ENCODE measurements at regions not wholly inside any gene's neighbourhood (a gene's known extent, or its start where the extent isn't known, plus 50 kb on each side); places are given as distances from the start of the nearest gene placed in this dataset.
"Not testable (repeated sequence)": the region's sequence is repeated elsewhere in the genome, so short reads cannot be mapped to it uniquely, and the experiment has no call there.

- DNase-seq (ENCODE audit: low spot score) = no peak
- Histone ChIP-seq H3K27ac (no peak overlapping the region), H3K4me3 (no peak overlapping the region)
- TF ChIP-seq CTCF (IDR thresholded peaks at IDR 0.05) = no peak
Observed at GRCh38 chr4:135408109-135408508, 1206.5 kb upstream of the PABPC4L start.

- DNase-seq (ENCODE audit: low spot score); H3K4me3 ChIP-seq; H3K27ac ChIP-seq: not testable (repeated sequence)
Observed at GRCh38 chr4:135406597-135406996, 1205.0 kb upstream of the PABPC4L start.

- no peak overlapping the region for H3K27ac ChIP-seq
- TF ChIP-seq CTCF (IDR thresholded peaks at IDR 0.05) = no peak
- no peak for DNase-seq (ENCODE audit: low spot score)
- H3K4me3 ChIP-seq = no peak overlapping the region
Observed at GRCh38 chr4:135385830-135386581, 1184.4 kb upstream of the PABPC4L start.

- no peak for TF ChIP-seq CTCF (IDR thresholded peaks at IDR 0.05)
- H3K27ac ChIP-seq = no peak overlapping the region
- no peak overlapping the region for H3K4me3 ChIP-seq
- DNase-seq (ENCODE audit: low spot score) = no peak
Observed at GRCh38 chr4:135383356-135384288, 1182.0 kb upstream of the PABPC4L start.

GRCh38 chr4:135382280-135382959 is 1180.8 kb upstream of the PABPC4L start:
- no peak overlapping the region for H3K4me3 ChIP-seq
- DNase-seq (ENCODE audit: low spot score) = no peak
- no peak overlapping the region for H3K27ac ChIP-seq
- TF ChIP-seq CTCF (IDR thresholded peaks at IDR 0.05) = no peak

GRCh38 chr4:135372131-135372530 is 1170.5 kb upstream of the PABPC4L start:
- Histone ChIP-seq H3K4me3 (no peak overlapping the region), H3K27ac (no peak overlapping the region)
- no peak for DNase-seq (ENCODE audit: low spot score)
- TF ChIP-seq CTCF (IDR thresholded peaks at IDR 0.05) = no peak

- DNase-seq (ENCODE audit: low spot score) = no peak
- H3K27ac ChIP-seq = no peak overlapping the region
- TF ChIP-seq CTCF (IDR thresholded peaks at IDR 0.05) = no peak
- H3K4me3 ChIP-seq = no peak overlapping the region
Observed at GRCh38 chr4:135371137-135371536, 1169.5 kb upstream of the PABPC4L start.

Measured in coronary artery (tissue), 2 donors.